ENCODE measurements at regions not wholly inside any gene's neighbourhood (a gene's known extent, or its start where the extent isn't known, plus 50 kb on each side); places are given as distances from the start of the nearest gene placed in this dataset.

GRCh38 chr17:70256751-70257150 lies 87.4 kb downstream of the KCNJ2 start:
- TF ChIP-seq CTCF (IDR thresholded peaks at IDR 0.05), result no peak
- TF ChIP-seq POLR2A (IDR thresholded peaks at IDR 0.05), result no peak

Data from Peyer's patch (tissue), 4 donors.